ENCODE measurements at regions not wholly inside any gene's neighbourhood (a gene's known extent, or its start where the extent isn't known, plus 50 kb on each side); places are given as distances from the start of the nearest gene placed in this dataset.
"Not testable (repeated sequence)": the region's sequence is repeated elsewhere in the genome, so short reads cannot be mapped to it uniquely, and the experiment has no call there.

DNA sequence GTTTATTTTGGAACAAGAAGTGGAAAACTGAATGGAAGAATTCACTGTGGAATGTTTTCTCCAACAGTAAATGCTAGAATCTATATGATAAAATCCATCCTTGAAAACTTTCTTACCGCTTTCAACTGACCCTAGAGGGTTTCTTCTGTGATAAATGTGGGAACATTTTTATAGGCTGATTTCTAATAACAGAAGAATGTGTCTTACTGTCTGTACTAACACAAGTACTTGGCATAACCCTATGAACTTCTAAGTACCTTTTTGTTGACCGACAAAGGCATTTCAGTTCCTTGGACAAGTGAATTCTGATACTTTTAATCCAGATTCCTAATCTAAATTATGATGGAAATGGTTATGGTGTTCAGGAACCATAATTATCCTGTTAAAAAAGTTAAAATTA, 1109.7 kb upstream of the FLRT2 start:
- no peak for DNase-seq

DNA sequence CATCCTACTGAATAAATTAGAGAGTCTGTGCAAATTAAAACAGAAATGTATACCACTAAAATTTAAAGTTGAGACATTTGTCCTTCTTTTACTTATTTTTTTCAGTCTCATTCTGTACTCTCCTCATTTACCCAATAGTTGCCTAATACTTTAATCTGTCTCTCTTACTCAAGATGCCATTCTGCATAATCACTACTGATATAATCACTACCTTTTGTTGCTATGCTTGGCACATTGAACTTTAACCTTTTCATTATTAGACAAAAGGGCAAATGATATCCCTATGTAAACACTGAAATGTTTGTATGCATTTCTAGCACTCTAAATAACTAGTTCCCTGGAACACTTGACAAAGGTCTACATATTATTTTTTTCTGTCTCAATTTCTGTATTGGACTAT, 1108.3 kb upstream of the FLRT2 start:
- peak; percentile 75 for DNase-seq

DNA sequence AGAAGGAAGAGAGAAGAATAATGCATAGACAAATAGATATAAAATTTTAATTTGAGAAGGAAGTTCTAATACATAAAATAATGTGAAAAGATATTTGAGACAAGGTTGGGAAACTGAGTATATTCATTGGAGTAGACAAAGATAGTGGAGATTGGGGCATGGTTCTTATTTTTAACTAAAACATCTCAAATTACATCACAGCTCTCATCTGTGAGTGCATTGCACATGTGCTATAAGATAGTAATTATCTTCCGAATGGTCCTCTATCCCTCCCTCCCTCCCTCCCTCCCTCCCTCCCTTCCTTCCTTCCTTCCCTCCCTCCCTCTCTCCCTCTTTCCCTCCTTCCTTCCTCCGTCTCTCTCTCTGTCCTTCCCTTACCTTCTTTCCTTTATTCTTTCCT, 1104.0 kb upstream of the FLRT2 start:
- no peak for DNase-seq

DNA sequence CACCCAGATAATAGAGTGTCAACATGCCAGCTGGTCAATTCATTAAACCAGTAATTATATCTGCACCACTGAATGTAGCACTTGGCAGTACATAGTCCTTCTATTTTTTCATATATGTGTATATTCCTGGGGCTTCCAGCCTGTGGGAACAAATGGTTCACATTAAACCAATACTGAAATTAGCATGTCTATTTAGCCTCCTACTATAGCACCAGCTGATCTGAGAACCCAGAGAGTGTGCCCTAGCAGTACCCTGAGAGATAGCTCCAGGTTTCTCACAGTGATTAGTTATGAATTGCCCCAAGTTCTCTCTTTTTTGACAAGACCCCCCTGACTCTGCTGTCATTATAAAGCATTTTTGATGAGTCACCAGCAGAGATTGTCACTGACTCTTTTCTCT, 1097.3 kb upstream of the FLRT2 start:
- DNase-seq, result no peak

DNA sequence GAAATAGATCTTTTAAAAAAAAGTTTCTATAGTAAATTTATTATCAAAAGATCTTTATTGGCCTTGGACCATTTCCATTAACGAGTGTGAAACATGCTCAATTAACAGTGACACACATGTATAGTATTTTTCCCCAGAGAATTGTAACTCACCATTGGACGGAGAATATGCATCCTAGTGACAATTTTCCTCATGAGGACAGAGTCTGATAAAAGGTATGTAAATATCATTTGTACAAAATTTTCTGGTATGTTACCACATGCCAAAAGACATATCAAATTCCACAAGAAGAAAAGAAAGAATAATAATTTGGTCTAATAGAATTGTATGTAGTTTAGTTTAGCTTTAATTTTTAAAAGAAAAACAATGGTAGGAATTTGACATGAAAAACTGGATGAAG, 1096.0 kb upstream of the FLRT2 start:
- DNase-seq, result no peak

DNA sequence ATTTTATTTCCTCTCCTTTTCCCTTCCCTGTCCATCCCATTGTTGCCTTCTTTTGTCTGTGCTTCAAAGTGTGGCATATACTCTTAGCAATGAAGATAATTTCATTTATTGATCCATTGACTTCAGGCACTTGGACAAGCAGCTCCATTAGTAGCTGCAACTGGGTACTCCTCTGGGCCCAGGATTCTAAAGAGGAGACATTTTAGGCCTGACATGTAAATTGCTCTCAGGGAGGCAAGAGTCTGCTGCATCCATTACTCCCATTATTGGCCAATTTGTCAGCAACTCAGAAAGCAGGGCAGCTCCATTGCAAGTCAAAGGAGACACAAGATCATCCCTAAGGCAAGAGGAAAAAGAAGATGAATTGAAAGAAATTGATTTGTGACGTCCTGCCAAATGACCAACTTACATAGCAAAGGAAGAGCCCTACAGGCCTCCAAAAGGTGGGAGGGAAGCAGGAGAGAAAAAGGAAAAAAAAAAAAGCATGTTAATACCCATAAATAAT, 1094.1 kb upstream of the FLRT2 start:
- DNase-seq, result no peak

DNA sequence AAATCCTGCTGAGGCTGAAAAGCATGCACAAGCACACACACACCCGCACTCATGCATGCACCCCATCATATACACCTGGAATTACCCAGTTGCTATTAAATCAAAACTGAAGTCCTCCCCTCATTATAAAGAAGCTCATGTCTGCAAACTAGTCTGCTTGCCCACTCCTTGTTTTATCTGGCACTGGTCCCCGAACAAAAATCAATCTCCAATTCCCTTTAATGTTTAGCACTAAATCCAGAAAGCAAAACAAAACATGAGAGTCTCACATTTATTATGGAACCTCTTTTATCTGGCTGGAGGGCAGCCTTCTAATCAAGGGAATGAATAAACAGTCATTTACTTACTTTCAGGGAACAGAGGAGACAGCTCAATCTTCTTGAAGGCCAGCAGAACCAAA, 1093.4 kb upstream of the FLRT2 start:
- DNase-seq, result no peak

DNA sequence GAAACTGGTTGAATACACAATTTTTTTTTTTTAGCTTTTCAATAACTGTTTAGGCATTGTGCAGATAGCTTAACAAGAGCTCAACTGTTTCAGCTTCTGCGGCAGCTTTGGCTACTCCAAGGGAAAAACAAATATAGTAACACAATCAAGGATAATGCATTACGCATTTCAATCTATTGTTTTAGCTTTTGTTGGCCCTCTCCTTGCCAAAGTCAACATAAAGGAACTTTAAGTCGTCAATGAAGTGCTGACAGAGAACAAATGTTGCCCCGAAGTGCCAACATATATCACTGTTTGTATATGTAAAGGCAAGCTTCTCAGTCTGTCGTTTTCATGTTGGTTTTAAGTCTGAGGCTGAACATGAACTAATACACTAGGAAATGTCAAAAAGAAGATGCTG, 1087.4 kb upstream of the FLRT2 start:
- DNase-seq, result peak; percentile 65

DNA sequence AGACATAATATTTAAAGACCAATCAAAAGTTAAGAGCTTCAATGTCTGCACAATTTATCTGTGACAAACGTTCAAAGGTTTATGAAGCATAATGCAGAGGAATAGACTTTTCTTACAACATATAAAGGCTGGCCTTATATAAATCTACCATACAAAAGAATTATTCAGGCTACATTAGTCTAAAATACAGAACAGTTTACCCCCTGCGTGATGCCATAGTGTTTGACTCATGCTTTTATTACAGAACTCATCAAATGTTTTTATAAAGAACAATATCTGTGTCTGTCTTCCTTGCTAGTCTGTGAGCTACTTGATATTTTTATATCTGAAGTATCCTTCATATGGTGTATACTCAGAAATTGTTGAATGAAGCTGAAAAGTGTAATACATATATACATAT, 1084.5 kb upstream of the FLRT2 start:
- DNase-seq, result no peak

DNA sequence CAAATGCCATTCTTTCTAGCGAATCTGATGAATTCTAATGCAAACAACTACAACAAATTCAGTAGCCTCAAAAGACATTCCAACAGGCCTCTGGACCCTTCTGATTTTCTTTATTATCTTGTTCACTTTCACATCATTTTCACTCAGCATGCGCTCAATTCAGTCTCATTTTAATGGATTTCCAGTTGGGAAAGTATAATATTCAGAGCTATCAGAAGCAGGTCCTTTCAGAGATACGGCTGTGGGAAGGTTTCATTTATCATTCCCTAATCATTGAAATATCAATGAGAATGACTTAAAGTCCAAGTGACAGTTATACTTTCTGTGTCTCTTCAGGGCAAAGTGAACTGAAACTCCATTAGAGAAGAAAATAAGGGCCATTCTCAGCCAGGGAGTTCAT, 1083.7 kb upstream of the FLRT2 start:
- no peak for DNase-seq

DNA sequence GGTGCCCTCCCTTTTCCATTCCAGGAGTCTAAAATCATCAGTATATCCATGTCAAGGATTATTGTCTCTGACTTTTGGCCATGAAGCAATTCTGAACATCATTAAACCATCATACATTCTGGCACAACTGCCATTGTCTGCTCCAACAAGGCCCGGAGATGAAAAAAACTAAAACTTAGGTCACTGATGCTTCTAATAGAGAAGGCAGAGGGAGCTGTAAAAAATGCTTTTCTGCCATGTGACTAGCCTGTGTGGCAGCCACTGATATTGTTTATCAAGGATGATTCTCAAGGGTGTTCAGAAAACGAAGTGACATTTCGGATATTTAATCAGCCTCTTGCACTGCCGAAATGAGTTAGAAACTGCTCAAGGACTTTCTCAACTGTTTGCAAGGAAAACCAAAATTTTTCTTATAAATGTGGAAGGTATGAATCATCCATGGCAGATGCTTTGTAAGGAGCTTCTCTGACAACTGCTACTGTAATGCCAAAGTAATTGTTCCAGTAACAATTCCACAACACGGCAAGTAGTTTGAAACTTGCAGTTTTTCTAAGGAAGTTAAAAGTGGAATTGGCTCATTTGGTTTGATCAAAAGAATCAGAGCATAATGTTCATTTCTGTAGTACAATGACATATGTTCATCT, 1076.5 kb upstream of the FLRT2 start:
- DNase-seq, result no peak

DNA sequence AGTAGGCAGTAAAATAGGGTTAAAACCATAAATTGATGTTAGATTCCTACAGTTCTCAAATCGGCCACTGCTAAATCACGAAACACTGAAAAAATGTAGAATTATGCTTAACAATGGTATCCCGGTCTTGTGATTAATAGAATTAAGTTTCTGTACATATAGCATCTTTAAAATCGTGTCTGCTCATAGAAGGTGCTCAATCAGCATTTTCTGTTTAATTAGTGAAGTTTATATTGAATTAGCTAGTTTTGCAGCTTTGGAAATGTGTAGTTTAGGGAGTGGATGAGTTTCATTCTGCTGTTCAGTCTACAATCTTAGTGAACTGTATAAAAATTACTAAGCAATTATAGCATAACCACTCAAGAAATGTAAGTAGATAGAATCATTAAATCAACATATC, 1075.8 kb upstream of the FLRT2 start:
- DNase-seq, result no peak

DNA sequence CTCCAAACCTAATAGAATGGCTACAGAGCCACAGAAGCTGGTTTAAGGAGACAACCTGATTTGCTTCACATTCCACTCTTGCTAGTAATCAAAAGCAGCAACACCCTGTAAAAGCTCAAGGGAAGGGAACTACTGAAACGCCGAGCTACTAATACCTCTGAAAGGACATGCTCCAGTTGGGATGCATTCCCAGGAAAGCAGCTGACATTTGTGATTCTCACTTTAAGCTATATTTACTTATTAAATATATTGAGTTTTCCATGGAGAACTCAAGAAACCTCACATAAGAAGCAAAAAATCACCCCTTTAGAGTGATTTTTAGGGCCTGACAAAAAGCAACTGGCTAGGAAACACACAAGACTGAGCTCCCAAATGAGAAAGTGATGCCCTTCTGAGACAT, 1073.0 kb upstream of the FLRT2 start:
- DNase-seq, result no peak

DNA sequence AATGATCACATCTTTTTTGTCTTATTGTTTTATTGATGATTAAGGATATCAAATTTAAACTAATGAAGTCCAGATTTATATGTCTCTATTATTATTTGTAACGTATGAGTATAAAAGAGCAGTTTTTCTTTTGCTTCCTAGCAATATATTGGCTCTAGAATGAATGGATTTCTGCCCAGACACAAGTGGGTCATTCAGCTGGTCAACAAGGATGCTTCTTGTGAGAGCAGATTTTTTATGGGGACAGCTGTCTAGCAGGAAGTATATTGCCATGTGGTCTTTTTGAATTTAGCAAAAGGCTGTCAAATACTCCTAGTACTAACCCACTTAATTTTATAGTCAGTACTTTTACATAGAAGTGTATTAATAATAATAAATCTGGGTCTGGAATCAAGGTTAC, 1071.1 kb upstream of the FLRT2 start:
- DNase-seq, result peak; percentile 49

DNA sequence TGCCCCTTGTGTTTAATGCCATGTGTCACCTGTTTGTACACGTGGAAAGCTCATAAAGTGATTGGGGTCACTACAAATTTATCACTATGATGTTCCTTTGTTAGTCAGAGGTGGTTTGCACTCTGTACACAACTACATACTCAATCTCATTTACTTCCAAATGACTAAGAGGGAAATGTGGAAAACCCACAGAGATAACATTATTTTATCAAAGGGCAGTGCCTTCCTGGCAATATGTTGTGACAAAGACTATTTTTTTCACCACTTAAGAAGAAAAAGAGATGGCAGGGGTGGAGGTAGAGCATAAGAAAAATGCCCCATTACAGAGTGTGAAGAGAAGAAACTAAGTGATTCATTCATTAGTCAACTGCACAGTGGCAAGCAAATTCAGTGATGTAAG, 1064.1 kb upstream of the FLRT2 start:
- DNase-seq, result peak; percentile 16

DNA sequence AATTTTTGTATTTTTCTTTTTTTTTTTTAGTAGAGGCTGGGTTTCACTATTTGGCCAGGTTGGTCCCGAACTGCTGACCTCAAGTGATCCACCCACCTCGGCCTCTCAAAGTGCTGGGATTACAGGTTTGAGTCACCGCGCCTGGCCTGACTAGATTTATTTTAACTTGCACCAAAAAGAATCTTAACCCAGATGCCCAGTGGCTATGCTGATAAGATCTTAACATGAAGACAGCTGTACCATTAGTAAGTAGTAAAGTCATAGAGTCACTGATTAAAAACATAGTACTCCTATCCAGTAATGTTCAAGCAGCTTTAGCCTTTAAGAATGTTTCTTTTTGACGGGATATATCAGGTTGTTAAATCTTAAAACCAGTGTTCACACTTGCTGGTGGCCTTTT, 1061.8 kb upstream of the FLRT2 start:
- DNase-seq, result no peak

DNA sequence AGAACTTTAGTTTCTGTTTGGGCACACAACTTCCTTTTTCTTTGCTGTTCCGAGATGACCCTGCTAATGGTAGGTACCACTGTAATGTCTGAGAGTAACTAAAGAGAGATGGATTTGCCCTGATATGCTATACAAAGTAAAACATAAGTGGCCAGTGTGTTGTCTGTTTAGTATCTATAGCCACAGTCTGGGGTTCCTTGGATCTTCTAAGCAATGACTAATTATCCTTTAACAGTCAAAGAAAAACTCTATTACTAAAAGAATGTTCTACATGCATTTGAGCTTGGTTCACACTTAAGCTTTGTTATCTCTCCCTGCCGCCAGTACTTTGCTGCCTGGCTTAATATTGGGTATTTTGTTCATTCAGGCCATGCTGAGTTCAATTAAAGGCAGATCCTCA, 1051.9 kb upstream of the FLRT2 start:
- no peak for DNase-seq

DNA sequence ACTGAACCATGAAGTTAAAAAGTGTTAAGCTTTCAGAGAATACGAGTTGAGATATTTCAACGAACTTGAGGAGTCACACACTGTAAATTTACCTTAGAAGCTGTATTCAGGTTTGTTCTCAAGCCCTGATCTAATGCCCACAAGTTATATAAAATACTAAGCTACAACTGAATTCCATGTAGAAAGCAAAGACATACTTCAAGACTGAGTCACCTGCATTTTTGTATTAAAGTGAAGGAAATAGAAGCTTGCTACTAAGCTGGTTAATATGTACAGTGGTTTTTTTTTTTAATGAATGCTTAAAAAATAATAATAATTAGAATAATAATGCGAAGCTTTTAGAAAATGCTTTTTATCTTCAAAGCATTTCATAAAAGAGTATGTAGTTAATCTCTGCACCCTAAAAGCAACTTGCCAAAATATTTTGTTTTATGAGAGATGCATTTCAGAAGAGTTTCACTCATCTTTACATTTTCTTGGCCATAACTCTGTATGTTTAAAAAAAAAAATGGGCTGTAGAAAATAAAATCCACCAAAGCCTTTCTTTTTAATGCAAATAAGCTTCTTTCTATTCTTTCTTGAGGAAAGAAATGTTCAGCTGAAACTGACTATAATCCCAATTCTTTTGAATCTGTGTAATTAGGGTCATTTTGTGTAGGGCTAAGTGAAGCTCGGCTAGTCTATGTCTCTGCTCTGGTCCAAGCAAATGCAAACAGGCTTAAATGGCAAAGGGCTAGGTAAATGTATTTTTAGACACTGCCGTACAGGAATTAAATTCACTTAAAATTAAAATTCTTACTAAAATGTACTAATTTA, 1047.5 kb upstream of the FLRT2 start:
- DNase-seq, result no peak

DNA sequence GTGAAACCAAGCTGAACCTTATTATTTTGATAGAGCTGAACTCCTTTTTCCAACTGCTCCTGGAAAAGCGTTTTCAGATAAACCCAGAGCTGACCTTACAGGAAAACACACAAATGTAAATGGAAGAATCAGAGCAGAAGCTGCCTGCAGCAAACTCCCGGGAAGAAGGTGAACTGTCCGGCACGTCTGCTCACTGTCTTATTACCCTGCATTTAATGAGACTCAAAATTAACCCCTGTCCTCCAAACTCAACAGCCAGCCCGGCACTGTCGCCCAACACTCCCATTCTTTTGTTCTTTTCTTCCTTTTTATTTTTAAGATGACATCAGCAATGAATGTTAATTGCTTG, 1046.9 kb upstream of the FLRT2 start:
- no peak for DNase-seq

DNA sequence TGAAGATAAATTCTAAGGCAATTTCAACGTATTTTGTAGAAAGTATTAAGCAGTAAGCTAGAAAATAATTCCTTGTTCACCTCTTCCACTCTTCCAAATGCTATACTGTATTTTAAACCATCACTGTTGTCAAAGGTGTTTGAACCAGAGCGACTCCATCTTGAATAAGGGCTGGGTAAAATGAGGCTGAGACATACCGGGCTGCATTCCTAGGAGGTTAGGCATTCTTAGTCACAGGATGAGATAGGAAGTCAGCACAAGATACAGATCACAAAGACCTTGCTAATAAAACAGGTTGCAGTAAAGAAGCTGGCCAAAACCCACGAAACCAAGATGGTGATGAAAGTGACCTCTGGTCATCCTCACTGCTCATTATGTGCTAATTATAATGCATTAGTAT, 1045.7 kb upstream of the FLRT2 start:
- not testable (repeated sequence) for DNase-seq

DNA sequence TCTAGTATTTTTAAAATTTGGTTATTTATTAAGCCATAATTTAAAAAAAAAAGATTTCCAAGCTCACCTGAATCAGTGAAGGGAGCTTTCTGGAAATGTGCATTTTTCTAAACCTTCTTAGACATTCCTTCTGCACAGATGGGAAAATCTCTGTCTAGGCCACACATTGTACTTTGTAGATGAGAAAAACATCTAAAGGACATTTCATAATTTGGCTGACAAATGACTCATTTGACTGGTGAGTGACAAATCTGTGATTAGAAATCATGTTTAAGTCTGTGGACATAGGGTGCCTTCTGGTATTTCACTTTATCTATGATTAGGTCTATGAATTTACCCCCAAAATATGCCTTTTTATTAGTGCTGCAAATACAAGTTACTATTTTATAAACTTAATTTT, 1044.9 kb upstream of the FLRT2 start:
- no peak for DNase-seq

DNA sequence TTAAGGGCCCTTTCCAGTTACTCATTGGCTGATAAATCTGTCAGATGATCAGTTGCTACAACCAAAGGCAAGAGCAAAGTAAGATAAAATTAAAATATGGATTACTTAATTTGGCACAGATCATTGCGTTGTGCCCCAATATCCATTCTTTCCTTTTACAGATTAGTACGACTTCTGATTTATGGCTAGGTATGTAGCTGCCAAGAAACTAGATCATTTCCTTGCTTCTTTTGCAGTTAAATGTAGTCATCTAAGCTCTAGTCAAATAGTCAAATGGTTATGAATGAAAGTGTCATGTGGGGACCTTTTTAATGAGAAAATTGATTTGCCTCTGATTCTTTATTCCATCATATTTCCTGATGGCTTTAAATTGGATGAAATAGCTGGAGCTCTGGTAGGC, 1039.9 kb upstream of the FLRT2 start:
- no peak for DNase-seq

DNA sequence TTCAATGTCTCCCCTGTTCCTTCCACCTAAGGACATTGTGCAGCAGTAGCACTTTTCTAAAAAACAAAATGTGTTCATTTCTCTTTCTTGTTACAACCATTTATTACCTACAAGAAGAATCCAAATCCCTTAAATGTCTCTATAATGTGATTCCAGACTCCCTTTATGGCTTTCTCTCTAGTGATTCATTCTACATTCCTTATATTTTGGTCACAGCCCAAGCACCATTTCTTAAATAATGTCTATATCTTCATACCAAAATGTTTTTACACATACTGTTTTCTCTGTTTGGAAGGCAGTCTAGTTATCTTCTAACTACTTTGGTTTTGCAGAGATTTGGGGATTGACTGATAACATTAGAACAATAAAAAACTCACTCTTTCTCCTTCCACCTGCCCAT, 1037.3 kb upstream of the FLRT2 start:
- DNase-seq, result no peak

DNA sequence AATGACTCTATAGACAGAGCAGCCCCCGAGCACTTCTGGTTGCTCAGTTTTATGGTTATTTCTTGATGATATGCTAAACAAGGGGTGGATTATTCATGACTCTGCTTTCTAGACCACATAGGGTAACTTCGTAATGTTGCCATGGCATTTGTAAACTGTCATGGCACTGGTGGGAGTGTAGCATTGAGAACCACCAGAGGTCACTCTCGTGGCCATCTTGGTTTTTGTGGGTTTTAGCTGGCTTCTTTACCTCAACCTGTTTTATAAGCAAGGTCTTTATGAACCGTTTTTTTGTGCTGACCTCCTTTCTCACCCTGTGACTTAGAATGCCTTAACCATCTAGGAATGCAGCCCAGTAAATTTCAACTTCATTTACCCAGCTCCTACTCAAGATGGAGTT, 1036.2 kb upstream of the FLRT2 start:
- DNase-seq, result peak; percentile 13

DNA sequence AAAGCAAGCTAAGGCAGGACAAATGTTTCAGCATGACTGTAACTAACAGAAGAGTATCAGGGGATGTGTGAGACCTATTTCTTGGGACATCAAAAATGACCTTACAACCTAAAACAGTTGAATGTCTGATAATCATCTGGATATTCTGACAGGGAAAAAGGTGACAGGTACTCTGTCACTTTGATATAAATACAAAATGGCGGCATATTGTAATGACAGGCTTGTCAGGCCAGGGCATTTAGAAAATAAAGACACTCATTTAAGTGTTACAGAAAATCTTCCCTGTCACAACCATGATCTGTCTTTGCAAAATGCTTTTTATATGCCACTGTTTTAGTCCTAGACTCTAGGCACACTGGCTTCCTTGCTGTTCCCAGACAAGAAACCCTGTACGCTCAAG, 1033.3 kb upstream of the FLRT2 start:
- DNase-seq, result no peak

All from DMS53 (cell line).